TTC549 (cell line): ENCODE measurements at regions not wholly inside any gene's neighbourhood (a gene's known extent, or its start where the extent isn't known, plus 50 kb on each side); places are given as distances from the start of the nearest gene placed in this dataset.
"Not testable (repeated sequence)": the region's sequence is repeated elsewhere in the genome, so short reads cannot be mapped to it uniquely, and the experiment has no call there.

Experiments used
- FAIRE-seq: peaks from 2 replicates; lab custom pipeline; 2012; peaks lifted over from hg19 to GRCh38; lab: Jason Lieb, UNC

DNA sequence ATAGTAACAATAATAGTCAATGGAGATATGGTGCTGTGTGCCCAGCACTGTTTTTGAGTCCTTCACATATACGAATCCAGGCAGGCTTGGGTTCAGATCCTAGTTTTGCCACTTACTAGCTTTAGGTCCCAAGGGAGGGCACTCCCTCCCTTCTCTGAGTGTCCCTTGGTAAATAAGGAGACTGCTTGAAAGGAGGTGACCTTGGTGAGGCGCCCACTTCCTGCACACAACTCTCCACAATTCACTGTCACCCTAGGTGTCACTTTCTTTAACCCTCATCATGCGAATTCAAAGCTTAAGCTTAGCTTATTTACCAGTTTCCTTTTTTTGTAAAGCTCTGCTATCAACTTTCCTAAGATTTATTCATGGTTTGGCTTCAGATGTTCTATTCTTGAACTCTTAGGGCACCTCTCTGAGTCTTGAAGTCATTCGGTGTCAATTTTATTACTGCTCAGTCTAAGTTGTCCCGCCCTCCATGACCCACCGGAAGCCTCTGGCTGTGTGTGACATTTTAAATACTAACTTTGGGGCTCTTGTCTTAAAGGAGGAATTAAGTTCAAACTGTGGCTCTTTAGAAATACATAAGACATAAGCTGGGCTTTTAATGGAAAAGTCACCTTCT is 170.7 kb upstream of the ZNF618 start:
- FAIRE-seq = no peak

DNA sequence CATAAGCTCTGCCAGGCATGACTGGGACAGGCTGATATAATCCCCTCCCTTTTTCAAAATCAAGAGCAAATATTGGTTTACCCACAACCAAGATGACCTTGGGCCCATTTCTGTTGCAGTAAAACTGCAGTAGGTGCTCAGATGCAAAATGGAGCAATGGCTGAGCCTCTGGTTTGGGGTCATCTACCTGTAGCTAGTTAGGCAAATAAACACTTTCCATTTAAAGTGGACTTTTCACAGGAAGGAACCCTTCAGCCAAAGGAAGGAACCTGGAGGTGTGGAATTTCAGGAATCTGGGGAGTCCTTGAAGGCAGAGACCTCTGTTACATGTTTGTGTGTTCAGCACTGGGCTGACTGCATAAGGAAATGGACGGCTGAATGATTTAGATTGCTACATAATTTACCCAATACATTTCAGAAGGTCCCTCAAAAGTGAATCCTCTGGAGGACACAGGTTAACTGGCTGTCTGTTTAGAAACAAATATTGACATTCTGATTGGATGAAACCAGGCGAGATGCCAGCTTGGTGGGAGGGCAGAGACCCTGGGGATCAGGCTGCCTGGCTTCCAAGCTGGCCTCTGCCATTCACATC is 170.1 kb upstream of the ZNF618 start:
- FAIRE-seq = no peak

DNA sequence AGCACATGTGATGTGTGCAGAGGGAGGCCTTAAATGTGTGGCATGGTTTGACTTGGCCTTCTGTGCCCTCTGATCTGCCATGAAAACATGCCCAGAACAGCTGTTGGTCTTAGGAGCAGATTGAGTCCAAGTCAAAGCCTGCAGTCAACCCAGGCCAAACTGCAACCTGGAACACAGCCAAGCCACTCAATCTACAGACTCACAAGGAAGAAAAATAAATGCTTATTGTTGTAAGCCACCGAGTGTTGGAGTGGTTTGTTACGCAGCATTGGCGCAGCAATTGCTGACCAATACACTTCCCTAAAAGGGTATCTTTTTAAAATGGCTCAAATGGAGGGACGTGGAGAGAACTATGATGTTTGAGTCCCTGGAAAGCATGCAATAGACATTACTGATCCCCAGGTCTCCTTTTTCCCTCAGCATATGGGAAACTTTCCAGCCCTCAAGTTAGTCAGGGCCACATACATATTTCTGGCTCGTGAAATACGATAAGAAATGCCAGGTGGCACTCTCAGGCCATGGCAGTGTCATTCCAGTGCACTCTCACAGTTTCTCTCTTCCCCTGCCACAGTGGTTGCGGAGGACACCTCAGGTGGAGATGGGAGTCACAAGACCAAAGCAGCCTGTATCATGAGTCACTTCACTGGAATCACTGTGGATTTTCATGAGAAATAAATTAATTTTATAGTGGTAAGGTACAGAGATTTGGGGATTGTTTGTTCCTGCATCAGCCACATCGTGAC is 168.0 kb upstream of the ZNF618 start:
- FAIRE-seq = no peak

DNA sequence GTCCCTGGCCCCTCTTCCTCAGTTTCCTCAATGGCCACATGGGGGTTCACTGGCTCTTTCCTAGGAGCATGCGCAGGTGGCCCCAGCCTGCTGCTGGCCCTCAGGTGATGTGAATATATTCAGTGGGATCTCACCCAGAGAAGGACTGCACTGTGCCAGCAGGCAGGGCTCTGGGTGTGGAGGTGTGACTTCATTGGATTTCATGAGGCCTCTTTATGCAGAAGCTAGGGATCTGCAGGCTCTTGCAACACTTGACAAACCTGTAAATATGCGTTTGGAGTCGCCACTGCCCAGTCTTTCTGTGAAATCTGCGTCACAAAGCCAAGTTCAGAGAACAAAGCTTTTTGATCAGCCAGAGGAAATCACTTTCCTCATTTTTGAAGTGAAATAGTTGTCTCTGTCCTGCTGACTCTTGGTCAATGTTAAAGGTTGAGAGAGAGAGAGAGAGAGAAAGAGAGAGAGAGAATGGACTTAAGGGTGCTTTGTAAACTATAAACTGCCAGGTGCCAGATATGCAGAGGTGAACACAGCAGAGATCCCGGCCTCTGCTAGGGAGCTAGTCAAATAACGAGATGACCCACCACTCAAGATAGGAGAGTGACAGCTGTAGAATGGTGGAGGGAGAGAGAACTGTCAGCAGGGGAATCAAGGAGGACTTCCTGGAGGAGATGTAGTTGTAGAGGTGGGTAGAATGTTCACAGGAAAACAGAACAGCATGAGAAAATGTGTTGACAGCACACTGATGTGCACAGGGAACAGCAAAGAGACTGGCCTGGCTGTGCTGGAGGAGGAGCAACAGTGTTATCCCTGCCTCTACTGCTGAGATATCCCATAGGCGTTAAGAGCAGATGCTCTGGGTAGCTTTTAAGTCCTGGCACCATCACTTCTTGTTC is 167.0 kb upstream of the ZNF618 start:
- FAIRE-seq = no peak

DNA sequence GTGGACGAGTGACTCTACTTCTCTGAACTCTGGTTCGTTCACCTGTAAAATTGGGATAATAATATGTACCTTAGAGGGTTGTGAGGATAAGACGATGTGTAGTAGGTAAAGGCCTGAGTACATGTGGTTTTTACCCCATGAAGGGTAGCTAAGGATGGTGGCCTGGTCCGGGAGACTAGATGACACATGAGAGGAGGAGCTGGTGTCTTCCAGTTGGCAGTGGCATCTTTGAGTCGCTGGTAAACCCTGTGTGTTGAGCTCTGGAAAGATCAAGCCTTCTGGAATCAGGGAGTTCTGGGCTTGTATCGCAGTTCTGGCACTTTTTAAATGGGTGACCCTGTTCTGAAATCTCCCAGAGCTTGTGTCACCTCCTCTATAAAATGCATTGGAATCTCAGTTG is 166.4 kb upstream of the ZNF618 start:
- no peak for FAIRE-seq

DNA sequence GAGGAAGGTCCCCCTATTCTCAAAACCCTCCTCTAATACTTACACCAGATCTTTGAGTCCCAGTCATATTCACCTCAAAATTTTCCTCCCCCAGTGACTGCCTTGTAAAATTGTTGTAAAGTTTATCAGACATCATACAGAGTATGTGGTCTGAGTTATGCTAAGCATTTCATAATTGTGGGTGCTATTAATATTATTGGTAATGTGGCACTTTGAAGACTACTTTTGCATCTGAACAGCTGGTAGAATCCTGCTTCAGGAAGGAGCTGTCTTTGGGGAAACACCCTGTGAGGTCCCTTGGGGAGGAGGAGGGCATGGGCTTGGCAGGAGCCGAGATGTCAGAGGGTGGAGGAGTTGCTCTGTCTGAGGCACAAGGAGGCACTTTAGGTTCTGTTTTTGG is 164.9 kb upstream of the ZNF618 start:
- no peak for FAIRE-seq

DNA sequence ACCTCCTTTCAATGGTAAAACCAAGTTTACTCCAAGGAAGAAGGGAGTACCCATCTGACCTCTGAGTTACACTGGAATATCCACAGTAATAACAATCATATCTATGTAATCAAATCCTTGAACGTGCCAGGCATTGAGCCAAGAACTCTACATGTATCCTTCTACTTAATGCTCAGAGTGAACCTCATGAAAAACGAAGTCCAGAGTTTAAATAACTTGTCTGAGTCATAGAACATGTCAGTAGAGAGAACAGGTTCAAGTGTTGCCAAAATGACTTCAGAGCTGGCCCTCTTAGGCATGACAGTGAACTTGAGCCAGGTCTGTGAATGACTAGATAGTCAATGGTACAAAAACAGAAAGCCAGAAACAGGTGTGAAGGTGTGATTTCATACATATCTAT is 164.1 kb upstream of the ZNF618 start:
- no peak for FAIRE-seq

DNA sequence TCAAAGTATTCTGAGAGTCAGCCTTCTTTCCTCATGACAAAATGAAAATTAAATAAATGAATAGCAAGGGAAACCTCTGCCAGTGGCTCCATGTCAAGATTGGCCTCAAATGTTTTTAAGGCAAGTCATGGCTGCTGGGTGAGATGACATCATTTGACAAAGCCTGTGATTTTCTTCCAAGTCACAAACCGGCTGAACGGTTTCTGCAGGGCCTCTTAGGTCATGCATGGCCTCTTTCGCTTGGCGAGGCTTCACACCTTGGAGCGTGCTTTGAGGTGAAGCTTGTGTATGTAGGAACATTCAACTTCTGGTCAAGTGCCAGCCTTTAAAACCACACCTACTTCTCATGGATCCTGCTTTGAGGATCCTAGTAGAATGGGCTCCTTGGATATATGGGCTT is 161.0 kb upstream of the ZNF618 start:
- no peak for FAIRE-seq

DNA sequence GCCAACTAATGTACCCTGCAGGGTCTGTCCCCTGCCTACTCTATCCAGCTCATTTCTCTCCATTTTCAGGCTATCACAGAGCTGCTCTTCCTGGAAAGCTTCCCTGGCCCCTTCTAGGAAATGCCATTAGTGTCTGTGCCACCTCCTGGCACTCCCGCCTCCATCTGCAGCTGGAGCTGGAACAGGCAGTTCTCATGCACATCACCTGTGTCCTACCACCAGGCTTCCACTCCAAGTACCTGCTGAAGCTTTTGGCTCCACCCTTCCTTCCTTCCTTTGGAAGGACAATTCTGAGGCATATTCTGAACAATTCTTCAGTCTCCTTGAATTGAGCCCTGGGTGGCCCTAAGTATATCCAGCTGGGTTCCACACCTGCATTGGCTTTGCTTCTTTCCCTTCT is 156.2 kb upstream of the ZNF618 start:
- FAIRE-seq = no peak

DNA sequence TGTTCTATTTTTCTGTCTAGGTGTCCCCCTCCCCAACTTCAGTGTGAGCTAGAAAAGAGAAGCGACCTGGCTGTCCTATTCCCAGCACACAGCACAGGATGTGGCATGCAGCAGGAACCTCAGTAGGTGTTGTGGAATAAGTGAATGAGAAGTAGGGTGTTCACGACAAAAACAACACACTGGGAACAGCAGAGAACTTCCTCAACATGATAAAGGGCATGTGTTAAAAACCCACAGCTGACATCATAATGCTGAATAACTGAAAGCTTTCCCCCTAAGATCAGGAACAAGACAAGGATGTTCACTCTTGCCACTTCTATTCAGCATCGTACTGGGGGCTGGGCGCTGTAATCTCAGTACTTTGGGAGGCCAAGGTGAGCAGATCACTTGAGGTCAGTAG is 155.6 kb upstream of the ZNF618 start:
- FAIRE-seq = no peak

DNA sequence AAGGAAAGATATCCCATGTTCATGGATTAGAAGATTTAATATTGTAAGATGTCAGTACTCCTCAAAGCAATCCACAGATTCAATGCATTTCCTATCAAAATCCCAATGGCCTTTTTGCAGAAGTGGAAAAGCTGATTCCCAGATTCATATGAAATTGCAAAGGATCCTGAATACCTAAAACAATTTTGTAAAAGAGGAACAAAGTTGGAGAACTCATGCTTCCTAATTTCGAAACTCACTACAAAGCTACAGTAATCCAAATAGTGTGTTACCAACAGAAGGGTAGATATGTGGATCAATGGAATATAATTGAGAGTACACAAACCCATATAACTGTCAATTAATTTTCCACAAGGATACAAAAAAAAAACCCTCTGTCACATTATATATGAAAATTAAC is 154.3 kb upstream of the ZNF618 start:
- no peak for FAIRE-seq

DNA sequence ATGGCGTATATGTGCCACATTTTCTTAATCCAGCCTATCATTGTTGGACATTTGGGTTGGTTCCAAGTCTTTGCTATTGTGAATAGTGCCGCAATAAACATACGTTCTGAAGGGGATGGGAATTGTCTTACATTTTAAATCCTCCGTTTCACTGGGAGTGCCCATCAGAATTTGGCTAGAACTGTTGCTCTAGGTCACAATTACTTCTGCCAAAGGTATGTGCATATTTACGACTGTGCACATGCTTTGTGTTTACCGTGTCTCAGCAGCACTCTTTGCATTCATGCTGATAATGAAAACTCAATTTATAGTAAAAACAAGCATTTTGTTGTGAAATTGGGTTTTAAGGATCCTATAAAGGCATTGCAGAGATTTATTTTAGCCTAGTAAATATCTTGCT is 151.9 kb upstream of the ZNF618 start:
- FAIRE-seq = no peak

DNA sequence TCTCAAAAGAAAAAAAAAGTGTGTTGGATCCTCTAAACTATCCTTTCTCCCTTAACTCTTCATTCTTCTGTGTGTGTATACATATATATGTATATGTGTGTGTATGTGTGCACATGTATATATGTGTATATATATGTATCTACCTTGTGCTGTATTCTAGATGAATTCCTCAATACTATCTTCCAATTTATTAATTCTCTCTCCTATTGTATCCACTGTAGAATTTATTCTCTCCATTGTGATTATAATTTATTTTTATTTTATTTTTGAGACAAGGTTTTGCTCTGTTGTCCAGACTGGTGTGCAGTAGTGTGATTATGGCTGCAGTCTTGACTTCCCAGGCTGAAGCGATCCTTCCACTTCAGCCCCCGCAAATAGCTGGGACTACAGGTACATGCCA is 147.1 kb upstream of the ZNF618 start:
- no peak for FAIRE-seq

DNA sequence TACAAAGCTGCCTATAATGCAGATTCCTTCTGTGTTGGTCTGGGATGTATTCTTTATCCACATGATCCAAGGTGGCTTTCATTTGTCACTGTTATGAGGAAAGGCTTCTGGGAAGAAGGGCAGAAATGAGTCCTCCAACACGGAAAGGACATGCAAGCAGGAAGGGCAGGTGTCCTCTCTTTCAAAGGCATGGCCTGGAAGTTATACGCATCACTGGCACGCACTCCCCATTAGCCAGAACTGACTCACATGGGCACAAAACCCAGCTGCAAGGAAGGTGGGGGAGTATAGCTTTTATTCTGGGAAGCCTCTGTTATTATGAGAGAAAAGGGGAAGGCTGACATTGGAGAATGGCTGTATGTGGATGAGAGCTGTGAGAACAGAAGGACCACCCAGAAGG is 141.3 kb upstream of the ZNF618 start:
- FAIRE-seq = no peak

DNA sequence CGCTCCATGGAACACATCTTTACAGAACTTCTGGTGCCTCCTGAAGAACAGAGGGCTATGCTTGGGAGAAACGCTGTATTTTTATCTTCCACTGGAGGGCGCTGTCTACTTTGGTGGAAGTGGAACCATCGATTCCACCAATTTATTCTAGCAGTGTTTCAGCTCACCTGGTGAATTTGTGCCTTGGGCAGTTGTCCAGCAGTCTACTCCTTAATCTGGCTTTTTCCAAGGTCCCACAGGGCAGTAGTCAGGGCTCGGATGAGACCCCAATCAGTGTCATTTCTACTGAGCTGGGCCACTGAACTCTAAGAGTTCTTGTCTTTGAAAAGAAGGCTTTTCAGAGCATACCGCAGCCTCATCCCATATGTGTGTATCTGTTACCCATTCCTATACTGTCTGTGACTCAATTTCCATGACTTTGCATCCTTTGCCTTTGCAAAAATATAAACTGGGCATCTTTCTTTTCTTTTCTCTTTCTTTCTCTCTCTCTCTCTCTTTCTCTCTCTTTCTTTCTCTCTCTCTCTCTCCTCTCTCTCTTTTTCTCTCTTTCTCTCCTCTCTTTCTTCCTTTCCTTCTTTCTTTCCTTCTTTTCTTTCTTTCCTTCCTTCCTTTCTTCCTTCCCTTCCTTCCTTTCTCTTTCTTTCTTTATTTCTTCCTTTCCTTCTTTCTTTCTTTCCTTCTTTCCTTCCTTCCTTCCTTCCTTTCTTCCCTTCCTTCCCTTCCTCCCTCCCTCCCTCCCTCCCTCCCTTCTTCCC is 138.4 kb upstream of the ZNF618 start:
- FAIRE-seq = no peak

DNA sequence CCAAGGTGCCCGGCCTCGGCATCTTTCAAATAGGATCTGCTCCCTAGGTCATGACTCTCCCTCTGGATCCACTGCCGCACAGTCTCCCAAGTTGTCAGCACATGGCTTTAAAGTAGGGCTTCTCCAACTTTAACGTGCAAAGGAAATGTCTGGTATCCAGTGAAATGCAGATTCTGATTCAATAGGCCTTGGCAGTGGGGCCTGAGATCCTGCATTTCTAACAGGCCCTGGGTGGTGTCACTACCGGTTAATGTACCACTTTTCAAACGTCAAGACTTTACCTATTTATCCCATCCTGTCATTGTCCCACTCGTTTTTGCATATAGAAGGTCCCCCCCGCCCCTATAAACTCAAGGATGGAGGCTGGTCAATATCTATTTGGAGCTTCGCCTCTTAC is 137.6 kb upstream of the ZNF618 start:
- FAIRE-seq = no peak

DNA sequence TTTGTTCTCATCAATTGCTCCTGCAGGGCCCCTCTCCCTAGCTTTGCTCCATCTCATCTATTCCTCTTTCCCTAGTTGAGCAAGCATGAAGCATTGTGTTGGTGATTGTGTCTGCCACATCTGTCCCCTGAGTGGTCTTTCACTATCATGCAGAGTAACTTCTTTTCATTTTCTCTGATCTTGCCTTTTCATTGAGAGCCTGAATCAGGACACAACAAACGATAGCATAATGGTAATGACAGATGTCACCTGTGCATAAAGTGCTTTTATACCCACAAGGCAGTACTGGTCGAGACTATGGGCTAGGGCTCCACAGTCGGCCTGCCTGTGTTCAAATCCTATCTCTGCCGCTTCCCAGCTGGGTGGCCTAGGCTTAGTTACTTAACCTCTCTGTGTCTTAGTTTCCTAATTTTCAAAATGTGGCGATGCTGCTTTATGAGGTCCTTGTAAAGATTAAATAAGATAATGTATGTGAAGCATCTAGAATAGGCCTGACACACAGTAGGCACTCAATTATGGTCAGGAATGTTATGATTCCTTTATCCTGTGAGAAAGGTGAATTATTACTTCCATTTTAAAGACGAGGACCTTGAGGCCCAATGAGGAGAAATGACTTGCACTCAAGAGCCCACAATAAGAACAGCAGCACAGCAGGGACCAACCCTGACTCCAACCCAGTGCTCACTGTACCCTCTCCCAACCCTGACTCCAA is 137.1 kb upstream of the ZNF618 start:
- FAIRE-seq = no peak

DNA sequence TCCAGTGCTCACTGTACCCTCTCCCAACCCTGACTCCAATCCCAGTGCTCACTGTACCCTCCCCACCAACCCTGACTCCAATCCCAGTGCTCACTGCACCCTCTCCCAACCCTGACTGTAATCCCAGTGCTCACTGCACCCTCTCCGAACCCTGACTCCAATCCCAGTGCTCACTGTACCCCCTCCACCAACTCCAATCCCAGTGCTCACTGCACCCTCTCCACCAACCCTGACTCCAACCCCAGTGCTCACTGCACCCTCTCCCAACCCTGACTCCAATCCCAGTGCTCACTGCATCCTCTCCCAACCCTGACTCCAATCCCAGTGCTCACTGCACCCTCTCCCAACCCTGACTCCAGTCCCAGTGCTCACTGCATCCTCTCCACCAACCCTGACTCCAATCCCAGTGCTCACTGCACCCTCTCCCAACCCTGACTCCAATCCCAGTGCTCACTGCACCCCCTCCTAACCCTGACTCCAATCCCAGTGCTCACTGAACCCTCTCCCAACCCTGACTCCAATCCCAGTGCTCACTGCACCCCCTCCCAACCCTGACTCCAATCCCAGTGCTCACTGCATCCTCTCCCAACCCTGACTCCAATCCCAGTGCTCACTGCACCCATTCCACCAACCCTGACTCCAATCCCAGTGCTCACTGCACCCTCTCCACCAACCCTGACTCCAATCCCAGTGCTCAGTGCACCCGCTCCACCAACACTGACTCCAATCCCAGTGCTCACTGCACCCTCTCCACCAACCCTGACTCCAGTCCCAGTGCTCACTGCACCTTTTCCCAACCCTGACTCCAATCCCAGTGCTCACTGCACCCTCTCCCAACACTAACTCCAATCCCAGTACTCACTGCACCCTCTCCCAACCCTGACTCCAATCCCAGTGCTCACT is 136.3 kb upstream of the ZNF618 start:
- FAIRE-seq = not testable (repeated sequence)

DNA sequence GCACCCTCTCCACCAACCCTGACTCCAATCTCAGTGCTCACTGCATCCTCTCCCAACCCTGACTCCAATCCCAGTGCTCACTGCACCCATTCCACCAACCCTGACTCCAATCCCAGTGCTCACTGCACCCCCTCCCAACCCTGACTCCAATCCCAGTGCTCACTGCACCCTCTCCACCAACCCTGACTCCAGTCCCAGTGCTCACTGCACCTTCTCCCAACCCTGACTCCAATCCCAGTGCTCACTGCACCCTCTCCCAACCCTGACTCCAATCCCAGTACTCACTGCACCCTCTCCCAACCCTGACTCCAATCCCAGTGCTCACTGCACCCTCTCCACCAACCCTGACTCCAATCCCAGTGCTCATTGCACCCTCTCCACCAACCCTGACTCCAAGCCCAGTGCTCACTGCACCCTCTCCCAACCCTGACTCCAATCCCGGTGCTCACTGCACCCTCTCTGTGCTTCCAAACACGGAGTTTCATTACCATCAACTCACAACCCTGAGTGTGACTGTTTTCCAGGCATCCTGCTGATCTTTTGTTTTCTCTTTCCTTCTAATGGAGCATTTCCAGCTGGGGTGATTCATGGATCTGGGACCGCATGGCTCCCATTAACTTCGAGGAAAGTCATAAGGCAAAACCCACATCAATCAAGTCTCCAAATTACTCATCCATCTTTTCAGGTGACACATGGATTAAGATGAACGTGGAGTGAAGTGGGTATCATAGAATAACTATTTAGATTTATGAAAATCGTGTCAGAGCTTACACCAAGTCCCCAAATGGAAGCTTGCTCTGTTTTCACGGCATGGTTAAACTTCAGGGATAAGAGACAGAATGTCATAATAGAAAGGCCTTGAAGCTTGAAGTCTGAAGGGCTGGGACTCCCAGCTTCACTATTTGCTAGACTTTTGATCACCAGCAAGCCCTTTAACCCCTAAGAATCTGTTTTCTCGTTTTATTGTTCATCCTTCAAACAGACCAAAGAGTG is 135.3 kb upstream of the ZNF618 start:
- not testable (repeated sequence) for FAIRE-seq
